Frontal cortex (tissue), 3 donors: ENCODE measurements at regions not wholly inside any gene's neighbourhood (a gene's known extent, or its start where the extent isn't known, plus 50 kb on each side); places are given as distances from the start of the nearest gene placed in this dataset.
"Not testable (repeated sequence)": the region's sequence is repeated elsewhere in the genome, so short reads cannot be mapped to it uniquely, and the experiment has no call there.

ENCODE experiments used
- DNase-seq, 2 donors: peaks; one replicate each; pipeline ENCODE4 v3.0.0; 2012; ENCODE audit warnings: low spot score in 2 of 2
- FAIRE-seq: peaks from 2 replicates; lab custom pipeline; 2012; peaks lifted over from hg19 to GRCh38; lab: Jason Lieb, UNC
- donor health status: control.
- donor health status: control.
- donor health status: control.

DNA sequence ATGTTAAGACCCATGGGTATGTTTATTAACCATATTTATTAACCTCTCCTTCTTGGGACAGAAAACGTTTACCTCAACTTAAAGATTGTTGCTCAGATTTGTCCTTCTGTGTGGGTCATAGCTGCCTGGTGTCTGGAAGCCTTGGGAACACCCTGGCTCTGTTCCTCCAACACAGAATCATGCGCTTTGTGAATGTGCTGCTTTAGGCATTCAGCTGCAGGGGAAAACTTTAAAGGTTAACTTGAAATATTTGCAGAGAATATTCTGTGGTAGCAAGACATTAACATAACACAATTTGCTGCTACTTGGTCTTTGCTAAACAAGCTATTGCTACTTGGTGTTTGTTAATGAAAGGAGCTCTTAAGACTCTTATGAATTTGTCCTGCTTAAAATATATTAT, 50.5 kb upstream of the THOC3 start:
- FAIRE-seq, DNase-seq: not testable (repeated sequence)

DNA sequence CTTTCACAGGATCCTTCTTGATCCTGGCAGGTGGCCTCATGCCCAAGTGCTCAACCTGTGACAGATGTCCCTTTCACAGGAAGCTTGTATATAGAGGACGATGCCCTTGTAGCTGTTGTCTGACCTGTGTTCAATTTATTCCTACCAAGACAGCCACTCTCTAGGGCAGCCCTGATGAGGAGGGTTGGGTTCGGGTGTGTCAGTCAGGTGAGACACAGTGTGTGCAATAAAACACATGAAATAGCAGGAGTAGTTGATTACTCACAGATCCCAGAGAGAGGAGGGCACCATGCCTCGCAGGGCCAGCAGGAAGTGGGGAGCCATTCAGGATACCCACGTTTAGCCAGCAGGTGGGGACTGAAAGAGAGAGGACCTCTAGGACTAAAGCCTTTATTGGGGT, 52.7 kb upstream of the THOC3 start:
- DNase-seq, FAIRE-seq: not testable (repeated sequence)

DNA sequence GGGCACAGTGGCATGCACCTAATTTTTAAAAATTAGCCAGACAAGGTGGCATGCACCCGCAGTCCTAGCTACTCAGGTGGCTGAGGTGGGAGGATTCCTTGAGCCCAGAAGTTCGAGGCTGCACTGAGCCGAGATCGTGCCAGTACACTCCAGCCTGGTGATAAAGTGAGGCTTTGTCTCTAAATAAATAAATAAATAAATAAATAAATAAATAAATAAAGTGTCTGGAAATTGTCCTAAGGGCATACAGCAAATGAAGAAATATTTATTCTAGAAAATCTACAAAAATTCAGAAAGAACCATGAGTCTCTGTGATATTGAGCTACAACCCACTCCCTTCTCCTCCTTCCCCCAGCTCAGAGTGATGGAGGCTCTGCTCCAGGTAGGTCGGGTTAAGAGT, 55.4 kb upstream of the THOC3 start:
- DNase-seq, FAIRE-seq: not testable (repeated sequence)

DNA sequence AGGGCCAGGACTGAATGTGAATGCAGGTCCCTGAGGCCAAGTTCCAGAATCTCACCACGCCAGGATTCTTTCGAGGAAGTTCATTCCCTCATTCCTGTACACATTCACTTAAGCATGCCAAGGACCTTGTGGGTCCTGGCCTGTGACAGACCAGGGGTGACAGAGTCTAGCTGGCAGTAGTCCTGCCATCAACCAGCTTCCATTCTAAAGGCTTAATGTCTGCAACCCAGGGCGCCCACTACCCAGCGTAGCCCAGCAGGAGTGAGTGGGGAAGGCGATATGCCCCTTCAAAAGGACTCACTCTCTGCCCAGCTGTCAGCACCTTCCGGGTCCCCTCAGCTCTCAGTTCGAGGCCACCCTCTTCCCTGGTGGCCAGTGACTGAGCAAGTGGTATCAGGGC, 61.3 kb upstream of the THOC3 start:
- not testable (repeated sequence) for FAIRE-seq, DNase-seq

DNA sequence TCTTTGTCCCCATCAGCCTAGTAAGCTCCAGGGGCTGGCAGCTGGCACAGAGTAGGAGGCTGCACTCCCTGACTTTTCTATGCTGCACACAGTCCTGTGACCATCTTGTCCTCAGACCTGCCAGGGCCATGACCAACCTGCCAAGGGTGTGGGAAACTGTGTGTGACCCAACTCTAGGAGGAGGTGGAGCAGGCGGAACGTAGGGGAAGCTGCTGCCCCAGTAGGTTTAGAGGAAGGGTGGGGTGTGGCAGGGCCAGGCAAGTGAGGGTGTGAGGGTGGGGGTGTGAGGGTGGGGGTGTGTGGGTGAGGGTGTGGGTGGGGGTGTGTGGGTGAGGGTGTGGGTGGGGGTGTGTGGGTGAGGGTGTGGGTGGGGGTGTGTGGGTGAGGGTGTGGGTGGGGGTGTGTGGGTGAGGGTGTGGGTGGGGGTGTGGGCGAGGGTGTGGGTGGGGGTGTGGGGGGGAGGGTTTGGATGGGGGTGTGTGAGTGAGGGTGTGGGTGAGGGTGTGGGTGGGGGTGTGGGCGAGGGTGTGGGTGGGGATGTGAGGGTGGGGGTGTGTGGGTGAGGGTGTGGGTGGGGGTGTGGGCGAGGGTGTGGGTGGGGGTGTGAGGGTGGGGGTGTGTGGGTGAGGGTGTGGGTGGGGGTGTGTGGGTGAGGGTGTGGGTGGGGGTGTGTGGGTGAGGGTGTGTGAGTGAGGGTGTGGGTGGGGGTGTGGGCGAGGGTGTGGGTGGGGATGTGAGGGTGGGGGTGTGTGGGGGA, 62.4 kb upstream of the THOC3 start:
- DNase-seq, FAIRE-seq: not testable (repeated sequence)

DNA sequence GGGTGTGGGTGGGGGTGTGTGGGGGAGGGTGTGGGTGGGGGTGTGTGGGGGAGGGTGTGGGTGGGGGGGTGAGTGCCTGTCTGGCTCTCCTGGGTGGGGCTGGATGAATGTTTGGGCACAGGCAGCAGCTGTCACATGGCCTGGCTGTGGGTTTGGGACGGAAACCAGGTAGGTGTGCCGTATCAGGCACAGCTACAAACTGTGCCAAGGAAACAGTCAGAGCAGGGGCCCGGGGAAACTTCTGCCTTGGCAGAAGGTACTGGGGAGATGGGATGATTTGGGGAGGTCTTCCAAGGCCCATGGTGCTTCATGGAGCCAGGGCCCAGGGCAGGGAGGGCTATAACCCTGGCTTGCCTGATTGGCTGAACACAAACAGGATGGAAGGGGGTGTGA, 63.0 kb upstream of the THOC3 start:
- DNase-seq, FAIRE-seq: not testable (repeated sequence)

DNA sequence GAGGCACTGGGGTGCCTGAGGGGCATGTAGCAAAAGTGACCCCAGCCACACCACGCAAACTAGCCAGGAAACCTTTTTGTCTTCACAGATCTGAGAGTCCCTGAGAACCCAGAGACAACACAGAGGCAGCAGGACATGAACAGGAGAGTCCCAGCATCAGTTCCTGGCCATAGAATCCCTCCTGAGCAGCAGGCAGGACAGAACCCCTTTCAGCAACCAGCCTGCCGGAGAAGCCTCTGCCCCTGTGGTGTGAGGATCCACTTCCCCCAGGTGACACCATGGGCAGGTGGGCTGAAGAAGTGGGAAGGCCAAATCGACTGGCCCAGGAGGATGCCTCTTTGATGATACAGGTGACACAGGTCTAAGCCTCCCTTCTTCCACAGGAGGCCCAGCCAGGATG, 65.1 kb upstream of the THOC3 start:
- FAIRE-seq, DNase-seq: not testable (repeated sequence)

DNA sequence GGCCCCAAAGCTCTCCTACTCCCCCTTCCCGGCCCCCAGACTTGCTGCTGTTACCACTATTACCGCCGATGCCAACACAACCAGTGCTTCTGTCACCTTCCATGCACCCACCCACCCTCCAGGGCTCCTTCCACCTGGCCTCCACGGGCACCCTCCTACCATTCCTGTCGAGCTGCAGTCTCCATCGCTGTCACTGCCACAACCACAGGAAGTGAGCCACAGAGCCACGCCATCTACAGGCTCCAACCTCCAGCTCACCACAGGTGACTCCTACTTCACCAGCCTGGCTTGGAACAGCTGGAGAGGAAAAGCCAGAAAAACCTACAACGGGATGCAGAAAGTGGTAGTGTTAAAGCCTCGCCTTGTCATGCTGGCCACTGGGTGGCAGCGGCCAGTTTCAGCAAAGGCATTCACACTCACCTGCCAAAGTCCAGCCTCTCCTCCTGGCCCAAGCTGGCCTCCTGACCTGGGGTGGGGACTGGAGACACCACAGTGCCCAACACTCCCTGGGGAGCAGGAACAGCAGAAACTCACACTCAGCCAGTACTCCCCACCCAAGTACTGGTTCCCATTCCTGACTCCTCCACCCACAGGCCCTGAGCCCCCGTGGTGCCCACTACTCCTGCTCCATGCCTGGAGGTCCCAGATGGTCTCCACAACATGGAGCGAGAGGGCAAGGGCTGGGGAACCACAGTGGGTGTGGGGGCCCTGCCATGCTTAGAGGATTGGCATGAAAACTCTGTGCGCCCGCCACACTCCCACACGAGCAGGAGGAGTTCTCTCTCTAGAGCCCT, 66.5 kb upstream of the THOC3 start:
- FAIRE-seq: not testable (repeated sequence)

DNA sequence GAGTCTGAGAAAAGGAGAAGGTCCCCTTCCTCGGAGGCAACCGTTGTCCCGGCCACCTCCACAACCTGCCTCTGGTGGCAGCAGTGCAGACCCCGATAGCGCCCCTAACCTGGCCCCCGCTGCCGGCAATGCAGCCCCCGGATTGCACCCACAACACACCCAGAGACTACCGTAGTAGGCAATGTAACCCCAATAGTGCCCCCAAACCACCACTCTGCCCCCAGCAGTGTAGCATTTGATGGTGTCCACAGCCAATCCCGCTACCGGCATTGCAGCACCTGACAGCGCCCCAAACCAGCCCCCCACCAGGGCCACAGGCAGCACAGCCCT, 67.1 kb upstream of the THOC3 start:
- not testable (repeated sequence) for FAIRE-seq, DNase-seq

More for the DNA sequence above, 66.5 kb upstream of the THOC3 start:
- not testable (repeated sequence) for DNase-seq

DNA sequence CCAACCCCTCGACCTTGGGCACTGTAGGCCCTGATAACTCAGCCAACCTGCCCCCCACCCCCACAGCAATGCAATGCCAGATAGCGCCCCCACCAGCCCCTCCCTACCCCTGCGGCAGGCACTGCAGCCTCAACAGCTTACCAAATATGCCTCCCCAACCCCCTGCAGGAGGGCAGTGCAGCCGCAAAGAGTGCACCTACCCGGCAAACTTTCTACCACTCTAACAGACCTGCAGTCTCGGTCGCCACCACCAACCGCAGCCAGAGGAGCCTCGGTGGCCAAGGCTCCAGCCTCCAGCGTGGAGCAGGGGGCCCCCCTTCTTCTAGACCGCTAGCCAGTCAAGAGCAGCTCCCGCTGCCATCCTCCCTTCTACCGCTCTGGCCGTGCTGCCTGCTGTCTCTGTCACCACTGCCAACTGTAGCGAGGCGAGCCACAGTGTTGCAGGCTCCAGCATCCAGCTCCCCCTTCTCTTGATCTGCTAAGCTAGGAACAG, 67.7 kb upstream of the THOC3 start:
- not testable (repeated sequence) for DNase-seq, FAIRE-seq

DNA sequence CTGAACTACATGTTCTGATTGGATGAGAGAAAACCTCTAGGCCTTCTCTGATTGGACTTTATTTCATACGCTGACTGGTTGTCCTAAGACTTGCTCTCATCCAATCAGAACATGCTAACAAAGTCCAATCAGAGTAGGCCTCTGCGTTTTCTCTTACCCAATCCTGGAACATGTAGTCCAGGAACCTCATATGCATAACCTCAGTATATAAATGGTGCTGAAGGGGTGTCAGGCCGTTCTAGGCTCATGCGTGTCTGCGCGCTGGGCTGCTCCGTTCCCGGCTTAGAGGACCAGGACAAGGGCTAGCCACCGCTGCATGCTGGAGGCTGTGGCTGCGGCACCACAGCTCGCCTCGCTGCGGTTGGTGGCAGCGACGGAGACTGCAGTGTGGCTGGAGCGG, 68.3 kb upstream of the THOC3 start:
- not testable (repeated sequence) for DNase-seq, FAIRE-seq

DNA sequence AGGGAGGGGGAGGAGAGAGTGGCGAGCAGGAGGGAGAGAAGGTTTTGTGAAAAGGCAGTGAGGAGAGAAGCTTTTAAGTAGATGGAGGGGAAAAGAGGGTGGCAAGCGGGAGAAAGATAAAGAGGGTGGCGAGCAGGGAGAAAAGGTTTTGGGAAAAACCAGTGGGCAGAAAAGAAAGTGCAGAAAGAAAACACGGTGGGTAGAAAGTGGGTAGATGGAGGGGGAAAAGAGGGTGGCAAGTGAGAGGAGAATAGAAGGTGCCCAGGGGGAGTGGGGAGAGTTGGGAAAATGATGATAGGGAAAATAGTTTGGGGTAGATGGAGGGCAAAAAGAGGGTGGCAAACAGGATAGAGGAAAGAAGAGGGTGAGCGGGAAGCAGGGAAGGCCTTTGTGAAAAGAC, 69.1 kb upstream of the THOC3 start:
- not testable (repeated sequence) for FAIRE-seq, DNase-seq

DNA sequence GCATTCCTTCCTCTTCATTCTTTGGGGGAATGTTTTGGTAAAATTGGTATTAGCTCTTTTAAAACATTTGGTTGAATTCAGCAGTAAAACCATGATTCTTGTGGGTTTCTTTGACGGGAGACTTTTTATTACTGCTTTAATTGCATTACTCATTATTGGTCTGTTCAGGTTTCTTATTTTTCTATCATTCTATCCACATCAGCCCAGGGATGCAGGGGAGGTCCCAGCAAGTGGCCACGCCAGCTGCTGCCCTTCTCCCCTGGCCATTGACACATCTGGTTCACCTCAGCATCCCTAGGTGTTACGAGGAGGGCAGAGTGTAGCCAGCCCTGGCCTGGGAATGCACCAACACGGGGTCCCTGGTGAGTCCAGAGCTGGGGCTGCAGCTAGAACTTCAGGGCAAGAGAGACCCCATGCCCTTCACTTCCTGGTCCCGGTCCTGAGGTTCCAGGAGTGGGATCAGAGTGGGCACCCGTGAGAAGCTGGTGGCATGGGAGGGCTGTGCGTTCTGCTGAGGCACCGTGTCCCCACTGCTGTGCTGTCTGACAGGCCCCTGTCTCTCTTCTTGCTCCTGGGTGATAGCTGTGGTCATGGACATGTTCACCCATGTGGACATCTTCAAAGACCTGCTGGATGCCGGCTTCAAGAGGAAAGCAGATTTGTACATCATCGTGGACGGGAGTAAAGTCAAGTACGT, 72.1 kb upstream of the THOC3 start:
- not testable (repeated sequence) for DNase-seq, FAIRE-seq

DNA sequence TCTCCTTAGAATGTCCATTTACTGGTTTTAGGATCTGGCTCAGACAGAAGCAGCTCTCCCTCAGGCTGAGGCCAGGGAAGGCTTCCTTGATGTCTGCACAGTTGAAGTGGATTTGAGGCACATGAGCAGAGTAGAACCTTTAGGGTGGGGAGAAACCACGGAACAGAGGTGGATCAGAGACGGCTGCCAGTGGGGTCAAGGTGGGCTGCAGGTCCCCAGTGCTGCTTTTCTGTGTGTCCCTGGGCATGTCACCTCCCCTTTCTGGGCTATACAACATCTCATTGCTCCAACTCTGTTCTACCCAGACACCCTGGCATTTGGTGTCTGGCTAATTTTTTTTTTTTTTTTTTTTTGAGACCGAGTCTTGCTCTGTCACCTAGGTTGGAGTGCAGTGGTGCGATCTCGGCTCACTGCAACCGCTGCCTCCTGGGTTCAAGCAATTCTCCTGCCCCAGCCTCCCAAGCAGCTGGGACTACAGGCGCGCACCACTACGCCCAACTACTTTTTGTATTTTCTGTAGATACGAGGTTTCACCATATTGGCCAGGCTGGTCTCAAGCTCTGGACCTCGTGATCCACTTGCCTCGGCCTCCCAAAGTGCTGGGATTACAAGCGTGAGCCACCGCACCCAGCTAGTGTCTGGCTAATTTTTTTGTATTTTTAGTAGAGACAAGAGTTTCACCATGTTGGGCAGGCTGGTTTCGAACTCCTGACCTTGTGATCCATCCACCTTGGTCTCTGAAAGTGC, 73.3 kb upstream of the THOC3 start:
- not testable (repeated sequence) for FAIRE-seq, DNase-seq

DNA sequence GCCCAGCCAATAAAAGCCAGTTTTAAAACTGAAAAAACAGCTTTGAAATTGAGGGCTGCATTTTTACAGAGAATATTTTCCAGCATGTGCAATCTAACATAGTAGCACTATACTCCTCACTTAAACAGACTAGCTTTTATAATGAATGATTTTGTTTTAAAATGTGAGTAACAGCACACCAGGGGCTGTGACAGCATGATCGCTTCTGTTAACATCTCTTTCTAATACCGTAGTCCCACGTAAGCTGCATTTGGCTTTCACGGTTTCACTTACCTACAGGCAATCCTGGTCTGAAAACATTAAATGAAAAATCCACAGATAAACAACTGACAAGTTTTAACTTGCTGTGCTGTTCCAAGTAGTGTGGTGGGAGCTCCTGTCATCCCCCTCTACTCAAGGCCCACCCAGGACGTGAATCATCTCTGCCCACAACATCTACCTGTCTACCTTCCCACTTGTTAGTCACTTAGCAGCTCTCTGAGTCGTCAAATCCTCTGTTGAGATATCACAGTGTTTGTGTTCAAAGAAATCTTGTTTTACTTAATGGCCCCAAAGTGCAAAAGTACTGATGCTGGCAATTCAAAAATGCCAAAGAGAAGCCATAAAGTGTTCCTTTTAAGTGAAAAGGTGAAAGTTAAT, 74.0 kb upstream of the THOC3 start:
- DNase-seq, FAIRE-seq: not testable (repeated sequence)

DNA sequence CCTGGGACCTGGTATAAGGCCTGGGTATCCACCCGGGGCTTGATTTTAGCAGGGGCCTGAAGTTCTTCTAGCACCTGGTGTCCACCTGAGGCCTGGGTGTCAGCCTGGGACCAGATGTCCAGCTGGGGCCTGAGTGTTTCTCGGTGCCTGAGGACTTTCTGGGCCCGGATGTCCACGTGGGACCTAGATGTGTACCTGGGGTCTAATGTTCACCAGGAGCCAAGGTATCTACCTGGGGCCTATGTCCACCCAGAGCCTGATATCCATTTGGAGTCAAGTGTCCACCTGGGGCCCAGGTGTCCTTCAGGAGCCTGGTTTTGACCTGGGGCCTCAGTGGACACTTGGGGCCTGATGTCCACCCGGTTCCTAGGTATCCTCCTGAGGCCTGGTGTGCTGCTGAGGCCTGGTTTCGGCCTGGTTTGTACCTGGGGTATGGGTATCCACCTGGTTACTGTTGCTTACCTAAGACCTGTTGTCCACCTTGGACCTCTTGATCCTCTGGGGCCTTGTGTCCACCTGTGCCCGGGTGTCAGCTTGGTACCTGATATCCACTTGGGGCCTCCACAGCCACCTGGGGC, 75.2 kb upstream of the THOC3 start:
- not testable (repeated sequence) for FAIRE-seq

DNA sequence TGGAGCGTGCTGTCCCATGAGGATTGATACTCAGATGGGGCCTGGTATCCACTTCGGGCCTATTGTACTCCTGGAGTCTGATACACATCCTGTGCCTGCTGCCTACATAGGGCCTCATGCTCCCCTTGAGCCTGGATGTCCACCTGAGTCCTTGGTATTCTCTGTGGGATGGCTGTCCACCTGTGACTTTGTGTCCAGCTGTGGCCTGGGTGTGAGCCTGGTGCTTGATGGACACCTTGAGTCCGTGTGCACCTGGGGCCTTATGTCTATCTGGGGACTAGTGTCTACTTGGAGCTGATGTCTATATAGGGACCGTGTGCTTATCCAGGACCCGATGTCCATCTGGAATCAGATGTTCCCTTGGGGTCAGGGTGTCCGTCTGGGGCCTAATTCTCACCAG, 75.9 kb upstream of the THOC3 start:
- FAIRE-seq, DNase-seq: not testable (repeated sequence)

More for the DNA sequence above, 75.2 kb upstream of the THOC3 start:
- not testable (repeated sequence) for DNase-seq

DNA sequence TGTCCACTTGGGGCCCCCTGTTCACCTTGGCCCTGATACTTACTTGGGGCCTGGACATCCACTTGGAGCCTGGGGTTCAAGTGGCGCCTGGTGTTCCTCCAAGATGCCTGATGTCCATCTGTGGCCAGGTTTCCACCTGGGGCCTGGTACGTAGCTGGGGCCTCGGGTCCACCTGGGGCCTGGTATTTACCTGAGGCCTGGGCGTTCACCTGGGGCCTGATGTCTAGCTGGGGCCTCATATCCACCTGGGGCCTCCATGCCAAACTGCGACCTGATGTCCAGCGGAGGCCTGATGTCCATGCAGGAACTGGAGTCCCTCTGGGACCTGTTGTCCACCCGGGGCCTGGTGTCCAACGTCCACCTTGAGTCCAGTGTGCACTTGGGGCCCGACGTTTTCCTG, 76.3 kb upstream of the THOC3 start:
- not testable (repeated sequence) for DNase-seq, FAIRE-seq
